ENCODE measurements at regions not wholly inside any gene's neighbourhood (a gene's known extent, or its start where the extent isn't known, plus 50 kb on each side); places are given as distances from the start of the nearest gene placed in this dataset.
"Not testable (repeated sequence)": the region's sequence is repeated elsewhere in the genome, so short reads cannot be mapped to it uniquely, and the experiment has no call there.

DNA sequence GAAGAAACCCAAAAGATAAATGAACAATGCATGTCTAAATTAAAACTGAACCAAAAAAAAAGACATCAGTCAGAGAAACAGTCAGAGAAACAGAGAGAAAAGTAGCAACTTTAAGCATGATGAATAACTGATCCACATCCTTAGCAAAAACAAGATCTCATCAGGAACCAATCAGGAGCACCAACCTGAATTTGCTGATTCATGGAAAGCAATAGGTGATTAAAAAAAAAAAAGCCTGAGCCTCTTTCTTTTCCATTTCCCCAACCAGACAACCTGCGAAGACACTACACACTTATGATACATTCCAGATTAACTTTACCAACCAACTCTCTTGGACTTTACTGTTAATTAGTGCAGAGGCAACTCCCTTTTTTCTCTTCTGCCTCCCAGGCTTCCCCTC, 112.7 kb upstream of the TAS2R1 start:
- no peak for DNase-seq (ENCODE audit: low read depth)
- TF ChIP-seq, protein P1, sequence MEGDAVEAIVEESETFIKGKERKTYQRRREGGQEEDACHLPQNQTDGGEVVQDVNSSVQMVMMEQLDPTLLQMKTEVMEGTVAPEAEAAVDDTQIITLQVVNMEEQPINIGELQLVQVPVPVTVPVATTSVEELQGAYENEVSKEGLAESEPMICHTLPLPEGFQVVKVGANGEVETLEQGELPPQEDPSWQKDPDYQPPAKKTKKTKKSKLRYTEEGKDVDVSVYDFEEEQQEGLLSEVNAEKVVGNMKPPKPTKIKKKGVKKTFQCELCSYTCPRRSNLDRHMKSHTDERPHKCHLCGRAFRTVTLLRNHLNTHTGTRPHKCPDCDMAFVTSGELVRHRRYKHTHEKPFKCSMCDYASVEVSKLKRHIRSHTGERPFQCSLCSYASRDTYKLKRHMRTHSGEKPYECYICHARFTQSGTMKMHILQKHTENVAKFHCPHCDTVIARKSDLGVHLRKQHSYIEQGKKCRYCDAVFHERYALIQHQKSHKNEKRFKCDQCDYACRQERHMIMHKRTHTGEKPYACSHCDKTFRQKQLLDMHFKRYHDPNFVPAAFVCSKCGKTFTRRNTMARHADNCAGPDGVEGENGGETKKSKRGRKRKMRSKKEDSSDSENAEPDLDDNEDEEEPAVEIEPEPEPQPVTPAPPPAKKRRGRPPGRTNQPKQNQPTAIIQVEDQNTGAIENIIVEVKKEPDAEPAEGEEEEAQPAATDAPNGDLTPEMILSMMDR (conservative IDR thresholded peaks at IDR 0.05; ENCODE audit: low read length): no peak
- H3K4me3 ChIP-seq (ENCODE audit: low read length): no peak overlapping the region

DNA sequence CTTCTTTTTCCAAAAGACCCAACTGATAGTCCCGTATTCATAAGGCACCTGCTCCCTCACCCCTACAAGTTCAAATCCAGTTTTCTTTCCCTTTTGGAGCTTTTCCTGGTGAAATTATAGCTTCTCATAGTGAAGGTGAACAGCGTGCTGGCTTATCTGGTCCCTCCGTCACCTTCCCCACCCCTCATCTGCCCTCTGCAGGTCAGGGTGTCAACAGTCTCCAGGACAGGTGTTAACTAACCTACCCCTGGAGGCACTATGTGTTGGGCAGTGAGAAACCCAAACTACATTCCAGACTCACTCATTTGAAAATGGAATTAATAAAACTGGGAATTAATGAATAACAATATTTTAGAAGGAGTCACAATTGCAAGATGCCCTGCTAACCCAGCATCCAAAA, 109.0 kb upstream of the TAS2R1 start:
- TF ChIP-seq, protein P1 (conservative IDR thresholded peaks at IDR 0.05; ENCODE audit: low read length): no peak
- DNase-seq (ENCODE audit: low read depth): no peak

DNA sequence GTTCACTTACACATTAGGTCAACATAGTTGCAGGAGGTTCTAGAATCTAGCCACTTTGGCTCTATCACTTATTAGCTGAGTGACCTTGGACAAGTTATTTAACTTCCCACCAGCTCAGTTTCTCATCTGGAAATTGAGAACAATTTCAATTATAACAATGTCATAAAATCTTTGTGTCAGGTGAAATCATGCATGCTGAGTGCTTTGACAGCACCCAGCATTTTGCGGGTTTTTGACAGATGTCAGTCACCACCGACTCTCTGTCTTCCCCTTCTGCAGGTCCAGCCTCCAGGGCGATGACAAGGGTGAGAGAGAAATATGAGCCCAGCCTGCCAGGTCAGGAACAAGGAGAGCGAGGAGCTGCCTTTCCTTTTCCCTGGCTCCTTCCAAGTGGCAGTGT, 107.1 kb upstream of the TAS2R1 start:
- TF ChIP-seq, protein P1 (conservative IDR thresholded peaks at IDR 0.05; ENCODE audit: low read length): no peak
- H3K4me3 ChIP-seq (ENCODE audit: low read length): no peak overlapping the region
- DNase-seq (ENCODE audit: low read depth): no peak

More for the DNA sequence above, 109.0 kb upstream of the TAS2R1 start:
- no peak overlapping the region for H3K4me3 ChIP-seq (ENCODE audit: low read length)

DNA sequence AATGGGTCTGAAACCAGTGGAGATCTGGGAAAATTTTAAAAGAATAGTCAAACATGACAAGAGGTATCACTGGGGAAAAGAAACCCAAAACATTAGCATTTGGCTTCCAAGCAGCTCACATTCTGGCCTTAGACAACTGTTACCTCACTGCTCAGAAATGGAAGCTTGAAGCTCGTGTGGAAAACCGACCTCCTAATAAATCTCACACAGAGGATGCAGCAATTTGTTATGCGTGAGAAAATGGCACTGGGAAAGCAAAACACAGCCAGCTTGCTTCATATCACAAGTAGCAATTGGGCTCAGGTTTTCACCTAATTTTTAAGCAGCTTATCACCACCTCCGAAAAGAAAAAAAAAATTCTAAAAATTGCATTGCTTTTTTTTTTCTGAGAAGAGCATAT, 103.3 kb upstream of the TAS2R1 start:
- TF ChIP-seq, protein P1 (conservative IDR thresholded peaks at IDR 0.05; ENCODE audit: low read length): no peak
- DNase-seq (ENCODE audit: low read depth): peak; percentile 89
- no peak overlapping the region for H3K4me3 ChIP-seq (ENCODE audit: low read length)

DNA sequence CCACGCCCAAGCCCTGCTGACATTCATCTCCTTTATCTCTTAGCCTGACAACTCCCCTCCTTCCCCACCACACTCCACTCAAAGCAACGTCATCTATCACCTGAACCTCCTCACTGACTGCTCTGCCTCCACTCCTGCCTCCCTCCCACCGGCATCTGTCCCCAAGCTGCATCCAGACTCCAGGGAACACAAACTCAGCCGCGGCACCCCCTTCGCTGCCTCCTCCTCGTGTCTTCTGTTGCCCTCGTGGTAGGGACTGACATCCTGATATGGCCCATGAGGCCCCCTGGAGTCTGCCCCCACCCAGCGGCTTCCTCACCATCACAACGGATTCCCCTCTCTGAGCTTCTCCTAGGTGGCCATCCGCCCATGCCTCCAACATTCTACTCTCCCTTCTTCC, 101.0 kb upstream of the TAS2R1 start:
- TF ChIP-seq, protein P1 (conservative IDR thresholded peaks at IDR 0.05; ENCODE audit: low read length): no peak

DNA sequence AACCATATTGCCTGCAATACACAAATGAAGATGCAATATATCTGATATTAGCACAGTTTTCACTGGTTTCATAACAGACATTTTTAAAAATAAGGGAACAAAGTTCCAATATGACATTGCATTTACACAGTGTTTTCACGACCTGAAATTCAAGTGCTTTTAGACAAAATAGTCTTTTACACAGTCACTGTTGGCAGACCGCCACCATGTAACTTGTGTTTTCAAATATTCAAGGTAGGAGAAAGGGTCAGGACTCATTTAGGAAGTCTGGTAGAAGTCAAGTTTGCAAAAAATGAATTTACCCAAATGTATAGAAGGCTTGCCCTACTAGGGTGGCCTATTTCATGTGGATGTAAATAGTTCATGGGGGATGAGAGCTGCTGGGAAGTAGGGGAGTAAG, 98.1 kb upstream of the TAS2R1 start:
- DNase-seq (ENCODE audit: low read depth): no peak
- TF ChIP-seq, protein P1 (conservative IDR thresholded peaks at IDR 0.05; ENCODE audit: low read length): no peak
- H3K4me3 ChIP-seq (ENCODE audit: low read length): no peak overlapping the region

More for the DNA sequence above, 101.0 kb upstream of the TAS2R1 start:
- no peak for DNase-seq (ENCODE audit: low read depth)
- no peak overlapping the region for H3K4me3 ChIP-seq (ENCODE audit: low read length)

DNA sequence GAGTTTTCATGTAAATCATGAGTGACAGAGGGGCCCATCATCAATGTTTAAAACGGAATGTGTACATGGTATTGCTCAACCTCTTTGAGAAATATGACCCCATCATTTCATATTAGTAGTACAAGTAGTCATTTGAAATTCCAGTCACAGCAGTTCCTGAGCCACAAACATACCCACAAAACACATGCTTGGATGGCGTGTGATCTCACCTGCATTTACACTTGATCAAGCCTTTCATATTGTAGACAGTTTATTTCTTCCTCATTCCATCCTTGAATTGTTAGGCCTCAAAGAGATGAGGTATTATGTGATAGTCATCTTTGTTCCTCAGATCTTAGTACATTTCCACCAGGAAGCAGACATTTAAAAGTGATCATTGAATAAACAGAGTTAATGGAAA, 96.8 kb upstream of the TAS2R1 start:
- TF ChIP-seq, protein P1 (conservative IDR thresholded peaks at IDR 0.05; ENCODE audit: low read length): no peak
- no peak for DNase-seq (ENCODE audit: low read depth)
- no peak overlapping the region for H3K4me3 ChIP-seq (ENCODE audit: low read length)

DNA sequence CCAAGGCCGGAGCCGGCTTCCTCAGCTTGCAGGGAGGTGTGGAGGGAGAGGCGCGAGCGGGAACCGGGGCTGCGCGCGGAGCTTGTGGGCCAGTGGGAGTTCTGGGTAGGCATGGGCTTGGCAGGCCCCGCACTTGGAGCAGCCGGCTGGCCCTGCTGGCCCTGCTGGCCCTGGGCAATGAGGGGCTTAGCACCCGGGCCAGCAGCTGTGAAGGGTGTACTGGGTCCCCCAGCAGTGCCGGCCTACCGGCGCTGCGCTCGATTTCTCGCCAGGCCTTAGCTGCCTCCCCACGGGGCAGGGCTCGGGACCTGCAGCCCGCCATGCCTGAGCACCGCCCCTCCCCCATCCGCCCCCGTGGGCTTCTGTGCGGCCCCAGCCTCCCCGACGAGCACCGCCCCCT, 95.1 kb upstream of the TAS2R1 start:
- not testable (repeated sequence) for DNase-seq (ENCODE audit: low read depth); H3K4me3 ChIP-seq (ENCODE audit: low read length)

Data from AG10803 (cell line).